Body of pancreas (tissue), 4 donors: ENCODE measurements at regions not wholly inside any gene's neighbourhood (a gene's known extent, or its start where the extent isn't known, plus 50 kb on each side); places are given as distances from the start of the nearest gene placed in this dataset.

ENCODE experiments used
- POLR2A ChIP-seq, 3 donors: fragments of 450-650 bp; IDR thresholded peaks; one replicate each; pipeline ENCODE4 v1.6.1; 2016; ENCODE audit warnings: antibody characterized with exemption in 3 of 3, mild to moderate bottlenecking in 2 of 3
- TF ChIP-seq, protein P1 (sequence below), 7 experiments: fragments of 450-650 bp in 4 of 7; fragments of 200-600 bp in 3 of 7; sonication (generic) in 3 of 7; IDR thresholded peaks; one replicate each; pipeline ENCODE4 v1.5.1; 2016 to 2019; ENCODE audit warnings: antibody characterized with exemption in 7 of 7

DNA sequence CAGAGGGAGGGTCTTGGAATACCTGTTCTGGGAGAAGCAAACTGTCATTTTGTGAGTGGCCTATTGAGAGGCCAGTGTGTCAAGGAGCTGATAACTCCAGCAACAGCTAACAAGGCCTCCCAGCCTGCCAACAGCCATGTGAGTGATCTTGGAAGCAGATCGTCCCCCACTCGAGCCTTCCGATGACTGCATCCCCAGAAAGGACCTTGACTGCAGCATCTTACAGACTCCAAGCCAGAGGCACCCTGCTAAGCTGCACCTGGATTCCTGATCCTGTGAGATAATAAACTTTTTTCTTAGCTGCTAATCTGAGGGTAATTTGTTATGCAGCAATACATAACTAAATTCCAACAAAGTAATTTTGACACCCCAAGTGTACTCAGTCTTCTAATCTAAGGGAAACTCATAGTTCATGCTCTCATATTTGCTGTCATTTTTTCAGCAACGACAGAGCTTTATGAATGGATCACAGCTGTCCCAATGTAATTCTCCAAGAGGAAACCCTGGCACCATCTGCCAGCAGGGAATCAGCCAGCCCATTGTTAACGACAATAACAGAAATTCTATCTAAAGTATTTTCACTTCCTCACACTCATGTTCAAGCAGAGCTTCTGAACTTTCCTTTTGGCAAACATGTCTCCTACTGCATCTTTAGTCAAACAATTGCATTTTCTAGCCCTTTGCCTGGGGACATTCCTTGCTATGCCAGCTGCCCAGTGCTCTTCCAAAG, 470.2 kb upstream of the BTBD3 start:
- TF ChIP-seq, protein P1, sequence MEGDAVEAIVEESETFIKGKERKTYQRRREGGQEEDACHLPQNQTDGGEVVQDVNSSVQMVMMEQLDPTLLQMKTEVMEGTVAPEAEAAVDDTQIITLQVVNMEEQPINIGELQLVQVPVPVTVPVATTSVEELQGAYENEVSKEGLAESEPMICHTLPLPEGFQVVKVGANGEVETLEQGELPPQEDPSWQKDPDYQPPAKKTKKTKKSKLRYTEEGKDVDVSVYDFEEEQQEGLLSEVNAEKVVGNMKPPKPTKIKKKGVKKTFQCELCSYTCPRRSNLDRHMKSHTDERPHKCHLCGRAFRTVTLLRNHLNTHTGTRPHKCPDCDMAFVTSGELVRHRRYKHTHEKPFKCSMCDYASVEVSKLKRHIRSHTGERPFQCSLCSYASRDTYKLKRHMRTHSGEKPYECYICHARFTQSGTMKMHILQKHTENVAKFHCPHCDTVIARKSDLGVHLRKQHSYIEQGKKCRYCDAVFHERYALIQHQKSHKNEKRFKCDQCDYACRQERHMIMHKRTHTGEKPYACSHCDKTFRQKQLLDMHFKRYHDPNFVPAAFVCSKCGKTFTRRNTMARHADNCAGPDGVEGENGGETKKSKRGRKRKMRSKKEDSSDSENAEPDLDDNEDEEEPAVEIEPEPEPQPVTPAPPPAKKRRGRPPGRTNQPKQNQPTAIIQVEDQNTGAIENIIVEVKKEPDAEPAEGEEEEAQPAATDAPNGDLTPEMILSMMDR (IDR thresholded peaks at IDR 0.05), result no peak
- TF ChIP-seq POLR2A (IDR thresholded peaks at IDR 0.05), result no peak
